ENCODE measurements at regions not wholly inside any gene's neighbourhood (a gene's known extent, or its start where the extent isn't known, plus 50 kb on each side); places are given as distances from the start of the nearest gene placed in this dataset.
"Not testable (repeated sequence)": the region's sequence is repeated elsewhere in the genome, so short reads cannot be mapped to it uniquely, and the experiment has no call there.

GRCh38 chr3:107001635-107002034 lies 375.6 kb upstream of the CCDC54 start:
- DNase-seq = no peak
- no peaks in the 10 kb centered on the region for H3K9me3 ChIP-seq
- no peaks in the 10 kb centered on the region for H3K27me3 ChIP-seq
- intact Hi-C loops (cut with DNase I; ENCODE audit: low total_unique reads) = no loop called here
- H3K36me3 ChIP-seq = no peaks in the 10 kb centered on the region
- no peak for TF ChIP-seq CTCF (IDR thresholded peaks at IDR 0.05)
- no peak for TF ChIP-seq POLR2A (IDR thresholded peaks at IDR 0.05)
- no peaks in the 10 kb centered on the region for H3K4me1 ChIP-seq
- H3K27ac ChIP-seq = no peak overlapping the region
- H3K4me3 ChIP-seq = no peak overlapping the region

GRCh38 chr3:107005352-107005751 lies 371.9 kb upstream of the CCDC54 start:
- H3K9me3 ChIP-seq; H3K27ac ChIP-seq; H3K4me3 ChIP-seq; DNase-seq; H3K4me1 ChIP-seq; intact Hi-C loops (cut with DNase I; ENCODE audit: low total_unique reads); H3K36me3 ChIP-seq; H3K27me3 ChIP-seq: not testable (repeated sequence)

GRCh38 chr3:107008213-107008612 lies 369.0 kb upstream of the CCDC54 start:
- TF ChIP-seq POLR2A (IDR thresholded peaks at IDR 0.05) (no peak), CTCF (IDR thresholded peaks at IDR 0.05) (no peak)
- intact Hi-C loops (cut with DNase I; ENCODE audit: low total_unique reads) = no loop called here
- H3K4me3 ChIP-seq = no peak overlapping the region
- H3K36me3 ChIP-seq = no peaks in the 10 kb centered on the region
- no peaks in the 10 kb centered on the region for H3K4me1 ChIP-seq
- H3K27ac ChIP-seq = no peak overlapping the region
- DNase-seq = no peak
- no peaks in the 10 kb centered on the region for H3K9me3 ChIP-seq
- H3K27me3 ChIP-seq = no peaks in the 10 kb centered on the region

GRCh38 chr3:107013641-107014040 lies 363.6 kb upstream of the CCDC54 start:
- TF ChIP-seq POLR2A (IDR thresholded peaks at IDR 0.05) = no peak
- TF ChIP-seq CTCF (IDR thresholded peaks at IDR 0.05) = no peak
- H3K4me1 ChIP-seq = no peaks in the 10 kb centered on the region
- DNase-seq = no peak
- H3K27ac ChIP-seq = no peak overlapping the region
- no peaks in the 10 kb centered on the region for H3K9me3 ChIP-seq
- no peaks in the 10 kb centered on the region for H3K27me3 ChIP-seq
- no peak overlapping the region for H3K4me3 ChIP-seq
- H3K36me3 ChIP-seq = no peaks in the 10 kb centered on the region
- intact Hi-C loops (cut with DNase I; ENCODE audit: low total_unique reads) = no loop called here

- H3K36me3 ChIP-seq = no peaks in the 10 kb centered on the region
- no peak overlapping the region for H3K4me3 ChIP-seq
- no peaks in the 10 kb centered on the region for H3K4me1 ChIP-seq
- no peaks in the 10 kb centered on the region for H3K9me3 ChIP-seq
- TF ChIP-seq CTCF (IDR thresholded peaks at IDR 0.05) (no peak), POLR2A (IDR thresholded peaks at IDR 0.05) (no peak)
- no peaks in the 10 kb centered on the region for H3K27me3 ChIP-seq
- DNase-seq = peak in 1 of 2 donors; percentile 16
- intact Hi-C loops (cut with DNase I; ENCODE audit: low total_unique reads) = no loop called here
- no peak overlapping the region for H3K27ac ChIP-seq
These were observed 352.6 kb upstream of the CCDC54 start for GRCh38 chr3:107024551-107025026.

GRCh38 chr3:107025961-107026360 lies 351.3 kb upstream of the CCDC54 start:
- Histone ChIP-seq H3K27me3 (no peaks in the 10 kb centered on the region), H3K36me3 (no peaks in the 10 kb centered on the region), H3K9me3 (no peaks in the 10 kb centered on the region), H3K4me1 (no peaks in the 10 kb centered on the region), H3K27ac (no peak overlapping the region), H3K4me3 (no peak overlapping the region)
- intact Hi-C loops (cut with DNase I; ENCODE audit: low total_unique reads) = no loop called here
- no peak for DNase-seq
- TF ChIP-seq CTCF (IDR thresholded peaks at IDR 0.05) = no peak
- no peak for TF ChIP-seq POLR2A (IDR thresholded peaks at IDR 0.05)

Data from uterus (tissue), 3 donors.